HG02870 (cell line): ENCODE measurements at regions not wholly inside any gene's neighbourhood (a gene's known extent, or its start where the extent isn't known, plus 50 kb on each side); places are given as distances from the start of the nearest gene placed in this dataset.
"Not testable (repeated sequence)": the region's sequence is repeated elsewhere in the genome, so short reads cannot be mapped to it uniquely, and the experiment has no call there.

Source experiments
- ATAC-seq: cut with Tn5 transposase; IDR thresholded peaks from one replicate; pipeline ENCODE4 v1.9.1; 2021; ENCODE audit warnings: mild to moderate bottlenecking, moderate library complexity; ENCODE audit not compliant: unreplicated experiment

DNA sequence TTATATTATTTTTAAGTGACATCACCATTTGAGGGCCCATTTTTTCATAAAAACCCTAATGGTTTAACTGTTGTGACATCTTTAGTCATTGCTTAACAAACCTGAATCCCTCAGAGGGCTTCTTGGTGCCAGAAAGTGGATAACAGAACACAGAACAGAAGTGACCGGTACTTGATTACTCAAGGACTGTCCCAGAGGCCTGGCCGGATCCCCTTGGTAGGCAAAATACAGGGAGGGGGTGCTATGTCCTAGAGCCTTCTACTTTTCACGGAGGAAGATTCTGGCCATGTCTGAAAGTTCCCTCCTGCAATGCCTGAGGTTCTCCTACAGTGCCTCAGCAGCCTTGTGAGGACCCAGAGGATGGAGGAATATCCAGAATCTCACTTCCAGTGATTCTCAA is 94.3 kb upstream of the DCLK2 start:
- no peak for ATAC-seq

DNA sequence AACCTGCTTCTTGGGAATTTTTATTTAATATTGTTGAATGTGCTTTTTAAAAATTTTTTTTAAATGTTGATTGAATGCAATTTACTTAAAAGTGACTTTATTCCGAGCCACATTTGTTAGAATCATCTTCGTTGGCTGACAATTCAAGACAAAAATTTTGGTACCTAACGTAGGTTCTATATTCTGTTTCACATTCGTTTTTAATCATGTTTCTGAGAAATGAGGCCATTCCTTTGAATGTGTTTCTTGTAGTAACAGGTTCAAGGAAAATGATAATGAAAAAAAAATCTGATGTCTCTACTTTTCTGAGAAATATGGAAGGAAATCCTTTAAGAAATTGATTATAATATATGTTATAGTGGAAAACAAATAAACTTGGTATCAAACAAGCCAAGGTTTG is 92.3 kb upstream of the DCLK2 start:
- ATAC-seq, result no peak

DNA sequence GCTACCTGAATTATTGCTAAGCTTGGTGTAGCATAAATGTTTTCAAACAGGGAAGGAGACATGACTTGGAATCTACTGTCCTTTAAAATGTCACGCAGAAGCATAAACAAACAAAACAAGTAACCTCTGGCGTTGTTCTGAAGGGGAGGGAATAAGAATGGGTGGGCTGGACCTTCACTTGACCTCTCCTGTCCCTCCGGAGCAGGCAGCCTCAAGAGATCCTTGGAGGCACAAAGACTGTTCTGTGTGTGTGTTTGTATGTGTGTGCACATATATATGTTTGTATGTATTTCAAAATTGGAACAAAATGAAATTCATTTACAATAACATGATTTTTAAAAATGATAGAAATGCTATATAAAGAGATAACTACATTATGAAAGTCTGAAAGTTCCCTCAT is 91.3 kb upstream of the DCLK2 start:
- no peak for ATAC-seq

DNA sequence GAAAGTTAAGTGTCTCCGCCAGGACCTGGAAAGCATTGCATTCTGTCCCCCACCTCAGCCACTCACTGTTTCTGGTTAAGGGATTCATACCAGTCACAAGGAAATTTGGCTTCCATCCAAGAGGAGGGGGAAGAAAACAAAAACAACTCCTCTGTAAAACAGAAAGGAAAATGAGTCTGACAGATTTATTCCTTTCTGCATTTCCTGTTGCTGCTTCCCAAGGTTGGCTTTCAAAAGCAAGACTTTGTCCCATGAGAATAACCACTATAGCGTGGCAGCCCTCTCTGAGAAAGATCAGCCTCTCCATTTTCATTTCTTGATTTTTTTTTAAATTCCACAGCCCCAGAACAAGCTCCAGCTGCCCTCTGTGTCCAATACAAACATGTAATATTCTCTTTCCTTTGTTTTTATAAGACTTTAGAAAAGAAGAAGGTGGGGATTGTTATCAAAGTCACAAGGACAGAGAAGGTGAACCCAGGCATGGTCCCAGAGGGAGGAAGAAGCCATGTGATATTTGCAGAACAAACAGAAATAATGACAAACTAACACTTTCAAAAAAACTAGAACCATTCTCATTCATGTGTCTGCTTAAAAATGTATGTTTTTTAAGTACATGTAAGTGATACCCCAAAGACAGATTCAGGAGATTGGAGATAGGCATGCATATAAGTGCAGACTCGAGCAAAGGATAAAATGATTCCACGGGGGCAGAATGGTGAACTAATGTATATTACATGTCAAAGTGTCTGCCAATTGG is 90.7 kb upstream of the DCLK2 start:
- ATAC-seq, result no peak

DNA sequence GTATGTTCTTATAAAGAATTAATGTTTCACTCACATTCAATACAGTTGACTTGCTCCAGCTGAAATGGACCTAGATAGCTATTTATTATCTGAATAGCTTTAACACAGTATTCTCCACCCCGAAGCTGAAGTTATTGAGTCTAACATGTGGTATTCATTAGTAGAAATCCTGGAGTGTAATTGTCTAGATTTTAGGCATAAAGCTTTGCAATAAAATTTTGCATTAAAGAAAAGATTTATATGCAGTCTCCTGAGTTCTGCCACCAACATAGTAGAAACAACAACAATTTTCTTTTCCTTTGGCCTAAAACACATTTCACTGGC is 90.2 kb upstream of the DCLK2 start:
- no peak for ATAC-seq

DNA sequence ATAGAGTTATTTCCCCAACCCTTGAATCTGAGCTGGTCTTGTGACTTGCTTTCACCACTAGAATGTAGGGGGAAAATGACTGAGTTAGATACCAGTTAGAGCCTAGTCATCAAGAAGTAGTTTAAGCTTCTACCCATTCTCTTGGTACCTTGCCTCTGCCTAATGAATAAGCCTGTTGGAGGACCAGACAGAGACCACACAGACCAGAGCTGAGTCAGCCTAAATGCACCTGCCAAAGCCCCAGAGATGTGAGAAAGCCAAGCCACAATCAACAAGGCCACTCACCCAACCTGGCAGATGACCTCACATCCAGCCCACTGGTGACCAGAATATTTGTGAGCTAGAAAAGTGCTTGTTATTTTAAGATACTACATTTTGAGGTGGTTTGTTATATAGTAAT is 85.2 kb upstream of the DCLK2 start:
- no peak for ATAC-seq

DNA sequence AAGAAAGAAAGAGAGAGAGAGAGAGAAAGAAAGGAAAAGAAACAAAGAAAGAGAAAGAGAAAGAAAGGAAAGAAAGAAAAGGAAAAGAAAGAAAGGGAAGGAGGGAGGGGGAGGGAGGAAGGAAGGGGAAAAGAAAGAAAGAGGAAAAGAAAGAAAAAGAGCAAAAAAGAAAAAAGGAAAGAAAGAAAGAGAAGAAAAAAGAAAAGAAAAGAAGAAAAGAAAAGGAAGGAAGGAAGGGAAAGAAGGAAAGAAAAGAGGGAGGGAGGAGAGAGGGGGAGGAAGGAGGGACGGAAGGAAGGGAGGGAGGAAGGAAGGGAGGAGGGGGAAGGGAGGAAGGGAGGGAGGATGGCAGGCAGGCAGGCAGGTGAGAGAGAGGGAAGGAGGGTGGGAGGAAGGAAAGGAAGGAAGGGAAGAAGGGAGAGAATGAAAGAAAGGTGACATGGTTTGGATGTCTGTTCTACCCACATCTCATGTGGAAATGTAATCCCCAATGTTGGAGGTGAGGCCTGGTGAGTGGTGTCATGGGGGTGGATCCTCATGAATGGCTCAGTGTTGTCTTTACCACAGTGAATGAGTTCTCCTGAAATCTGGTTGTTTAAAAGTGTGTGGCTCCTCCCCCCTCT is 83.0 kb upstream of the DCLK2 start:
- ATAC-seq, result no peak

DNA sequence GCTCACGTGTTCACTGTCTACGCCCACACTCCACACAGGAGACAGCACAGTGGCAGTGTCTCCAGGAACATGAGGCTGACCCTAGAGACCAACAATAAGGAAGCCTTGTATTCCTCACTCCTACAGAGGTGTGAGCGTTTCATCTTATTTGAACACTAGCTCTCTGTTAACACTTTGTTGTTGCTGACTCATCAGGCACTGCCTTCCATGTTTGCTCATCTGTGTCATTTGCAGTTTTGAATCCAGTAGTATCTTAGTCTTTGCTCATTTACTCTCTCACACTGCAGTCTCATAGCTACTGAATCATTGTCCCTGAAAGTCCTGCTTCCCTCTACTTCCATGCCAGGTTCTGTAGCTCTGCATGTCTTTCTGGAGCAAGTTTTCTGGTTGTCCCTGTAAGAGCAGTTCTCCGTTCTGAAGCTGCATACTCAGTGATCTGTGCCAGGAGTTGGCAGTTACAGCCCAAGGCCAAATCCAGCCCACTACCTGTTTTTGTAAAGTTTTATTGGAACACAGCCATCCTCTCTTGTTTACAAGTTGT is 80.3 kb upstream of the DCLK2 start:
- ATAC-seq, result peak; percentile 72

DNA sequence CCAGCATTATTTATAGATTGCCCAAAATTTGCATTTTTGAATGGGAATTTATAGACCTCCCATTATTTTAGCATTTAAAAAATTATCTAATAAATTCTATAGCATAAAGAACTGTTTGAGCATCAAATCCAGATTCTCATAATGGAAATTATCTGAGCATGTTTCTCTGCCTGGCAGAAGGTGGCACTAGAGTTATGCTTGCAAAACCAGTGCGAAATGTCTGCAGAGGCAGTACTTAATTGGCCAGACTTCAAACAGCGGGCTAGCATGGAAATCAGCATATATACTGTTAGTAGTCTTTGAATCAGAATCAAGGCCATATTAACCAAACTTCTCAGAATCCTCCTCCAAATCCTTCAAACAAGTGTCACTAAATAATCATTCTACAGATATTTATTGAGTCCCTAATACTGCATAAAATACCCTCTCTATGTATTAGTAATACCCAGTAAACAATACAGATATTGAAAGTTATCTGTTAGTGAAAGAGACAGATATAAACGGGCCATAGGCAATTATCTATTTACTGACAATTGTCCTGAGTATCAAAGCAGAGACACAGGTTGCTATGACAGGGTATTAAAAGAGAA is 78.7 kb upstream of the DCLK2 start:
- ATAC-seq, result peak; percentile 45

DNA sequence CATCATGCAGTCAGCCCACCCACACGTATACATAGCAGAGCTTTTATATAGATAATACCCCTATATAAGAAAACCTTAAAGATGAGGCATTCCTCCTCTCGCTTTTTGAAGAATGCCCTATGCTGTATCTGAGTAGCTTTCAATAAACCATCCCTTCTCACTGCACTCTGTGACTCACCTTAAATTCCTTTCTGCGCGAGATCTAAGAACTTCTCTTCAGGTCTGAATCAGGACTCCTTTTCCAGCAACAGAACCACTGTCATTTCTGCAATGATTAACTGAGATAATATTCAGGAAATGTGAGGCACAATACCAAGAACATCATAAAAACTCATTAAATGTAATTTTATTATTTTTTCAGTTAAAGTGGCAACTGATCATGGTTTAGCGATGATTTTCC is 76.4 kb upstream of the DCLK2 start:
- no peak for ATAC-seq

DNA sequence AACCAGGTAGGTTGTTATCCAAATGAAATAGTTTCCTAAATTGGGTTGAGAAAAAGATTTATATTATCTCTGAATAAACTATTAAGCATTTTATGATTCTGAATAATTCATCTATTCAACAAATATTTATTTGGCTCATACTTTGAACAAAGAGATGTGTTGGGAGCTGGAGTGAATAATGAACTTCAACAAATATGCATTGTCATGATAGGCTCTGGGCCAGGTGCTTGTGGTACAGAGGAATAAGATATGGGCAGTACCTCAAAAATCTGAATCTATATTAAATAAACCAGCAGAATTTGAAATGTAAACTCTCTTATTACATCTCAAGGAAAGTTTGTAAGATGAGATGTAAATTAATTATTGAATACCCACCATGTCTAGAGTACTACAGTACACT is 75.7 kb upstream of the DCLK2 start:
- ATAC-seq, result no peak

DNA sequence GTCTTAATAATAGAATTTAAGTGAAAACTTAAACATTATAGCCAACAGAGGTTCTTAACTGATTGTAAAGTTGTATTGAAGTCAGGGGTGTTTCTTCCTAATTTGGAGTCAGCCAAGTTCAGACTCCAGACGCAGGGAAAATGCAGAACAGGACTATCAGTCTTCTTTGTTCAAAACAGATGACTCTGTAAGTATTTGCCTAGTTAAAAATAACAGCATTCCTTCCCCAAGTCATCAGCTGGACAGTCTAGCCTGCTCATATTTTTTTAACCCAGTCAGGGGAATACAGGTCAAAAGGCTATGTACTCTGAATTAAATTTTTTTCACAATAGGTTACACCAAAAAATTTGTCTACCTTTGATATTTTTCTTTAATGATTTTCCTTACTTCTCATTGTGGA is 73.8 kb upstream of the DCLK2 start:
- no peak for ATAC-seq

DNA sequence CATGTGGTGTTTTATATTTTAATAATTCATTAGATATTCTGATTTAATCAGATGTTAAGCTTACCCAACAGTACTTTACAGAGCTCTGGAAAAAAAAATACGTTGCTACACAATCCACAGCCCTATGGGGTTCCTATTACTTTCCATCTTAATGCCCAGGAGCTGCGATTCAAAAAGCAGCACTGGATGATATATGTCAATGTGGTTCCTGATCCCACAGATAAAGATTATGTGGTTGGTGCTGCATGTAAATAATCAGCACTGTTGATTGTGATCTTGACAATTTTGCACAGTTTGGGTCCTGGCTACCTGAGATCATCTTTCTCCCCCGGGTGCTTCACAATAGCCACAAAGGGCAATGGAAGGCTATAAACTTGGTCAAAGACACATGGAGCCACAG is 72.7 kb upstream of the DCLK2 start:
- no peak for ATAC-seq

DNA sequence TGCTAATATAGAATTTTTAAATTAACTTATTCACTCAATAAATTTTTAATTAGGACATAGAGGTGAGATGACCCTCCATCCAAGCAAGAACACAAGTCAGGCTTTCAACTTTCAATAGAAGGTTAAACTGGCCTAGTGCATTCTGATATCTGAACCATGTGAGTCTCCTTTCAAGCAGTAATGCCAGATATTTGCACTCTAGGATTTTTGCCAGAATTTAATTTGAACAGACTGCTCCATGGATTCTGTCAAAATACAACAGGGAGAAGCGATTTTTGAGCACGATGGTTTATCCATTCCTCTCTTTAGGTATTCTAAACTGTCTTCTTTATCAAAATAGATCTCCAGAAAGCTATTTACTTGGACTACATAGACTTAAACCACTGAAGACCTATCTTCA is 72.0 kb upstream of the DCLK2 start:
- ATAC-seq, result no peak

DNA sequence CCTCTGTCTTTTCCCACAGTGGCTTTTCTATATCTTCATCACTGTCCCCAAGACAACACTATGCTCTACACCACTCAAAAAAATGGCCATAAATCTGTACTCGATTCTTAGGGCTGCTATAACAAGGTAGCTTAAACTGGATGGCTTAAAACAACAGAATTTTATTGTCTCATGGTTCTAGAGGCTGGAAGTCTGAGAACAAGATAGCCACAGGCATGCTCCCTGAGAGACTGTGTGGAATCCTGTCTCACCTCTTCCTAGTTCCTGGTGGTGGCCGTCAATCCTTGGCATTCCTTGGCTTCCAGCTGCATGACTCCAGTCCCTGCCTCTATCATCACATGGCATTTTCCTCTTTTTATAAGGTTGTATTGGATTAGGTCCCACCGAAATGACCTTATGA is 70.7 kb upstream of the DCLK2 start:
- ATAC-seq, result no peak

DNA sequence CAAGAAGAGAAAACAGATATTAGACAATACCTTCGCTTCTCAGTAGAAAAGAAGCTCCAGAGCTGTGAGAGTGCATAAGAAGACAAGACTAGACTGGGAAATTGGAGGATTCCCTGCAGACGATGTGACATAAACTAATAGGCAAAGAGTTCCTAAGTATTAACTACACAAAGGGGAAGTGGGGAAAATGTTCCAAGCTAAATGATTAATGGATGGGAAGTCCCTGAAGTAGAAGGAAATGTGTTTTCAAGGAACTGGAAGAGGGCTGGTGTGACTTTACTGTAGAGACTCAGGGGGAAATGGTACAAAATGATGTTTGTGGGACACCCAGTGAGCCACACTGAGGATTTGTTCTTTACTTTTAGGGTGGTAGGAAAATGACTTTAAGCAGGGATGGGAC is 69.7 kb upstream of the DCLK2 start:
- ATAC-seq, result no peak

DNA sequence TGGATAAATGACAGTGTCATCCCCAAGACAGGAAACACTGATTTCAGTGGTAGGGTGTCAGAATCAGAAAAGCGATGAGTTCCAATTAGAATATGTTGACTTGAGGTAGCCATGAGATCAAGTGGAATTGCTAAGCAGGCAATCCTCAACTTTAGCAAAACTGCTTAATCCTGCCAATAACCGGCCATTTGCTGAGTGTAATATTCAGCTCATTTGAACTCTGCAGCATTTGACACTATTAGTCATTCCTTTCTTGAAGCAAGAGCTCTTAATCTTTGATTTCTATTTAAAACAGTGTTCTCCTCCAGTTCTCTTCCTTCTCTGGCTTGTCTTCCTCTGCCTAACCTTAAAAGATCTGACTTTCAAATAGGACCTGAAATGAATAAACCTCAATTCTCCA is 68.7 kb upstream of the DCLK2 start:
- ATAC-seq, result no peak

DNA sequence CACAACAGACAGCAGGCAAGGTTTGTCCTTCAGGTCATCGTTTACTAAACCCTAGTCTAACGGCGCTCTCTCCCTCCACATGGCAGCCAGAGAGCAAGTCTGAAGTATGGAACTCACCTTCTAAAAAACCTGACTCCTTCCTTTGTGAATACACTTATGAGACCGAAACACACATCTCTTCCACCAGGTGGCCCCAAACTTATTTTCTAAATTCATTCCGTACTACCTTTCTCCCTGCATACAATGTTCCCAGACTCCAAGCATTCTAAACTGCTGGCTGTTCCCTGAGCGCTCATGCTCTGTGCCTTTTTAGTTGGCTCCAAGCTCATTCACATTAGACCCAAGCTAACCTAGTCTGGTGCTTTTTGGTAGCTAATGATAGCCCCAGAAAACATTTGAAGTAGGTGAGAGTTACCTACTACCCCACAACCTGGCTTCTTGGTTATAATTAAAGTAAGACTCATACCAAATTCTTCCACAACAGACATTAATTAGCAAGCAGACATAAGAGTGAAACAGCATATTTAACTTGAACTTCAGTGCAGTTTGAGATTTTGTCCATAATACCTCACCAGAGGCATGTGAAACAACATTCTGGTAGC is 67.6 kb upstream of the DCLK2 start:
- ATAC-seq, result peak; percentile 72

DNA sequence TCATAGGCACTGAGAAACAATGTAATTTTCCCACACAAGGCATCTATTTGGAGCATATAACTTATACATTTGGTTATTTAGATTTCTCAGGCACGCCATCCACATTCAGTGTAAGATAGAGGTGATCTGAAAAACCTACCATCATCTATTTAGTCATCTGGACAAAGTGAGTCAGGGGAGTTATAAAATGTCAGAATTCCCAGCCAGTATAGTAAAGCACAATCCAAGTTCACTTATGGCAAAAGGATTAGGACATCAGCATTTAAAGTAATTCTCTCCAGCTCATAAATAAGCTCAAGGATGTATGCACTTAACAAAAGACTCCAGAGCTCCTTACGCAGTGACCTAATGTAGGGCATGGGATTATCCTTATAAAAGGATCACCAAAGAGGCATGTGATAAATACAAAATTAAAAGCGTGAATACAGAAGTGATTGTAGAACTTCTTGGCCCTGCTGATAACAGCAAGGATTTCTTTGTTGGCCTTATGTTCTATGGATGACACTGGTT is 65.3 kb upstream of the DCLK2 start:
- no peak for ATAC-seq

DNA sequence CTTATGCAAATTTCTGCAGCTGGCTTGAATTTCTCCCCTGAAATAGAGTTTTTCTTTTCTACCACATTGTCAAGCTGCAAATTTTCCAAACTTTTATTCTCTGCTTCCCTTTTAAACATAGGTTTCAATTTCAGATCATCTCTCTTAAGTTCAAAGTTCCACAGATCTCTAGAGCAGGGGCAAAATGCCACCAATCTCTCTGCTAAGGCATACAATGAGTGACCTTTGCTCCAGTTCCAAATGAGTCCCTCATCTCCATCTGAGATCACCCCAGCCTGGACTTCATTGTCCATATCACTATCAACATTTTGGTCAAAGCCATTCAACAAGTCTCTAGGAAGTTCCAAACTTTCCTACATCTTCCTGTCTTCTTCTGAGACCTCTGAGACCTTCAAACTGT is 62.3 kb upstream of the DCLK2 start:
- not testable (repeated sequence) for ATAC-seq

DNA sequence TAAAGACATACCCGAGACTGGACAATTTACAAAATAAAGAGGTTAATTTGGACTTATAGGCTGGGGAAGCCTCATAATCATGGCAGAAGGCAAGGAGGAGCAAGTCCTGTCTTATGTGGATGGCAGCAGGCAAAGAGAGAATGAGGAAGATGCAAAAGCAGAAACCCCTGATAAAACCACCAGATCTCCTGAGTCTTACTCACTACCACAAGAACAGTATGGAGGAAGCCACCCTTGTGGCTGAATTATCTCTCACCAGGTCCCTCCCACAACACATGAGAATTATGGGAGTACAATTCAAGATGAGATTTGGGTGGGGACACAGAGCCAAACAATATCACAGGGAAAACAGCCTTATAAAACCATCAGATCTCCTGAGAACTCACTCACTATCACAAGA is 61.6 kb upstream of the DCLK2 start:
- not testable (repeated sequence) for ATAC-seq

DNA sequence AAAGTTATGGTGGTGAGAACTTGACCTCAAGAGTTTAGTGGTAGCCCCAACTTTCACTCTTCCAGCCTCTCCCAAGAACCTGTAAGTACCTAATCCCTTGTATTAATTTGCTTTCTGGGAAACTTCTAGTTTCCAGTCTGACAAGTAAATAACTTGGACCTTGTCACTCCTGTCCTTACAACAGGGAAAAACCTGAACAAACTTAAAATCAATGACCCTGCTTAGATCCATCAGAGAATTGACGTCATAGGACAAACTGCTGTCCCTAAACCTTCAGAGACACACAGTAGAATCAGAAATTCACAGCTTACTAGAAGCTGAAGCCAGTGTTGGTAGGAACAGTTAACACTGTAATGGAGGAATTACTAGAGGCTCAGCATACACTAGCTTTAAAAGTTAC is 60.0 kb upstream of the DCLK2 start:
- no peak for ATAC-seq
